ENCODE measurements at regions not wholly inside any gene's neighbourhood (a gene's known extent, or its start where the extent isn't known, plus 50 kb on each side); places are given as distances from the start of the nearest gene placed in this dataset.

DNA sequence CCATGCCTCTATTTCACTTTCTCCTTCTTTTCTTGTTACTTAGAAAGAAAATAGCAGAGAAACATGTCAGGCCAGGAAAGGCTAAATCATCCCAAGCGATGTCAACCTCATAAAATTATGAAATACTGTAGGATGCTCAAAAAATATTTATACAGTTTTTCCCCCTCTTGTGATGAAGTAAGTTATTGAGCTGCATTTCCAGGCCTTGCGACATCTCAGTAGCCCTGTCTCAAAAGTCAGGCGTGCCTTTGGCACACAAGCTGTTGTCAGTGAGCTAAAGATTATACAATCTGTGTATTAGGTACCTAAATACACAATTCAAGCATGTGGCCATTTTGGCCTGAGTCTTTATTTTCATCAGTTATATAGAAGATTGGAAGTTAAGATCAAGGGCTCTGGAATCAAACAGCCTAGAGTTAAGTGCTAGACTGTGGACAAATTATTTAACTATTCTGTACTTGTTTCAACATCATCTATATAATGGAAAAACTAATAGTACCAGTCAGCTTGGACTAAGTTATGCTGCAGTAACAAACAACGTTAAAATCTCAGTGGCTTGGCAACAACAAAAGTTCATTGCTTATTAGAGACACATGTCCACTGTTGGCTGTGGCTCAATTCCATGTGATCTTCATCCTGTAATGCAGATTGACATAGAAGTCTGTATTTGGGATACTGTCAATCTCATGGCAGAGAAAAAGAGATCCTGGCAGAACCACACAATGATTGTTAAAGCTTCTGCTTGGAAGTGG lies 406.4 kb upstream of the PROK2 start:
- no peak overlapping the region for H3K27ac ChIP-seq
- H3K4me3 ChIP-seq, result no peak overlapping the region
- TF ChIP-seq CTCF (IDR thresholded peaks at IDR 0.05), result no peak
- H3K36me3 ChIP-seq, result no peaks in the 10 kb centered on the region
- H3K9me3 ChIP-seq, result peaks cover 0 to 7% of the 10 kb centered on the region in 2 donors
- no peak for DNase-seq (ENCODE audit: low spot score)
- H3K27me3 ChIP-seq, result no peaks in the 10 kb centered on the region
- H3K4me1 ChIP-seq, result no peaks in the 10 kb centered on the region

GRCh38 chr3:72190050-72190449 lies 405.1 kb upstream of the PROK2 start:
- peaks cover 0 to 7% of the 10 kb centered on the region in 2 donors for H3K9me3 ChIP-seq
- no peaks in the 10 kb centered on the region for H3K27me3 ChIP-seq
- TF ChIP-seq CTCF (IDR thresholded peaks at IDR 0.05), result no peak
- no peak for DNase-seq (ENCODE audit: low spot score)
- no peak overlapping the region for H3K27ac ChIP-seq
- no peaks in the 10 kb centered on the region for H3K36me3 ChIP-seq
- H3K4me1 ChIP-seq, result no peaks in the 10 kb centered on the region
- H3K4me3 ChIP-seq, result no peak overlapping the region

DNA sequence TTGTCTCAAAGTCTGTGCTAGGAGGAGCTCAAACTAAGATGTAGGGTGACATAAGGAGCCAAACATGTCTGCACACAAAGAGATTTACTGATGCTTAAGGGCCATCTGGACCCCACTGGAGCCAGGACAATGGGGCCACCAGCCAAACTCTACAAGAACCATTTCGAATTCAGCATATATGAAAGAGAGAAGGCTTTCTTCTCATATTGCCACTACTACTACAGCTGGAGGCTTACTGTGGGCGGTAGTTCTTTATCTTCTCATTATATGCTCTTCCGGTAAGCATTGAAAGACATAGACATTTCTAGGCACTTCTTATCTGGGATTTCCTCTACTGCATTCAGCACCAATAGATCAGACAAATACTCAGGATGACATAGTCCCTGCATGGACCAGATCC lies 404.4 kb upstream of the PROK2 start:
- H3K4me1 ChIP-seq, result no peaks in the 10 kb centered on the region
- no peak overlapping the region for H3K27ac ChIP-seq
- no peak for DNase-seq (ENCODE audit: low spot score)
- no peak for TF ChIP-seq CTCF (IDR thresholded peaks at IDR 0.05)
- no peaks in the 10 kb centered on the region for H3K27me3 ChIP-seq
- no peak overlapping the region for H3K4me3 ChIP-seq
- H3K9me3 ChIP-seq, result peaks cover 0 to 7% of the 10 kb centered on the region in 2 donors
- H3K36me3 ChIP-seq, result no peaks in the 10 kb centered on the region

- Histone ChIP-seq H3K4me3 (no peak overlapping the region), H3K36me3 (no peaks in the 10 kb centered on the region), H3K9me3 (peaks cover 0 to 7% of the 10 kb centered on the region in 2 donors), H3K4me1 (no peaks in the 10 kb centered on the region), H3K27ac (no peak overlapping the region), H3K27me3 (no peaks in the 10 kb centered on the region)
- no peak for TF ChIP-seq CTCF (IDR thresholded peaks at IDR 0.05)
- DNase-seq (ENCODE audit: low spot score), result no peak
These were observed 403.6 kb upstream of the PROK2 start for GRCh38 chr3:72188536-72188935.

DNA sequence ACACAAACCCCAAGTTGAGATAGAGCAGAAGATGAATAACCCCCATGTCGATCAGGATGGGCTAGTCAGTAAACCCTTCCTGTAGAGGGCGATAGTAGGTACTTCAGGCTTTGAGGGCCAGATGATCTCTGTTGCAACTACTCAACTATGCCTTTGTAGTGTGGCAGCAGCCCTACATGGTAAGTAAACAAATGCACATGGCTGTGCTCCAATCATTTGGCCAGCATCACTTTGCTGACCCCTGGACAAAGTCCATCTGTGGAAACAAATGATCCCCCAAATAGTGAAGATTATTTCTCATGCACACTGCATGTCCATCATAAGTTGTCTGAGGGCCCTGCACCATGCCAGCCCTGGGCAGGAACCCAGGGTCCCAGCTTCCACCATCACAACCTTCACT lies 402.2 kb upstream of the PROK2 start:
- Histone ChIP-seq H3K4me3 (no peak overlapping the region), H3K4me1 (no peaks in the 10 kb centered on the region), H3K27ac (no peak overlapping the region), H3K9me3 (peaks cover 0 to 2% of the 10 kb centered on the region in 2 donors), H3K27me3 (no peaks in the 10 kb centered on the region), H3K36me3 (no peaks in the 10 kb centered on the region)
- DNase-seq (ENCODE audit: low spot score), result no peak
- TF ChIP-seq CTCF (IDR thresholded peaks at IDR 0.05), result no peak

DNA sequence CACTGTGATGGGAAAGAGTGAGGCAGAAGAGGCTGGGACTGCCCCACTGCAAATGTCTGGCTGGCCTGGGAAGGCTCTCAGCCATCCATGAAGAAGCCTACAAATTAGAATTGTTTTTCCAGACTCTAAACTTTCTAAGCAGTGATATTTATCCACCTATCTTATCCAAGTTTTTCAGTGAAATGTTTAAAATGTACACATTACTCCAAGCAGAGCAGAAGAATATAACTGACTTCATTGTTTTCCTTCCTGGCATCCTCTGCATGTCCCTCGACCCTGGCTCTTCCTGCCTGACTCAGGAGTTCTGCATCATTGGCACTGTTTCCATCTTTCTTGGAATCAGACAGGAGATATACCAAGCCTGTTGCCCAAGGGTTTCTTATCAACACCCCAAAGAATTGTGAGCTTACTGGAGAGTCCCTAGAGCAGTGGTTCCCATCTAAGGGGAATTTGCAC lies 401.5 kb upstream of the PROK2 start:
- DNase-seq (ENCODE audit: low spot score), result no peak
- Histone ChIP-seq H3K27ac (no peak overlapping the region), H3K4me3 (no peak overlapping the region), H3K36me3 (no peaks in the 10 kb centered on the region), H3K9me3 (no peaks in the 10 kb centered on the region), H3K27me3 (no peaks in the 10 kb centered on the region), H3K4me1 (no peaks in the 10 kb centered on the region)
- no peak for TF ChIP-seq CTCF (IDR thresholded peaks at IDR 0.05)

Data from right atrium auricular region (tissue), 2 donors.